GM23248 (cell line): ENCODE measurements at regions not wholly inside any gene's neighbourhood (a gene's known extent, or its start where the extent isn't known, plus 50 kb on each side); places are given as distances from the start of the nearest gene placed in this dataset.

Experiments used
- EZH2 ChIP-seq: fragments of 200-600 bp; sonication (generic); IDR thresholded peaks from 2 replicates; pipeline ENCODE4 v1.6.1; 2018; ENCODE audit warnings: antibody characterized with exemption, mild to moderate bottlenecking; ENCODE audit not compliant: insufficient read depth, poor library complexity, severe bottlenecking
- EZH2phosphoT487 ChIP-seq: fragments of 200-600 bp; sonication (generic); IDR thresholded peaks from 2 replicates; pipeline ENCODE4 v1.6.1; 2018; ENCODE audit warnings: antibody characterized with exemption, moderate library complexity, mild to moderate bottlenecking, low read depth; ENCODE audit not compliant: insufficient read depth

- TF ChIP-seq EZH2 (no peak), EZH2phosphoT487 (no peak)
Observed at GRCh38 chr17:55659661-55660060, 63.0 kb downstream of the TMEM100 start.
